Skeletal muscle satellite cell (primary cell): ENCODE measurements at regions not wholly inside any gene's neighbourhood (a gene's known extent, or its start where the extent isn't known, plus 50 kb on each side); places are given as distances from the start of the nearest gene placed in this dataset.

Experiments used
- H3K27me3 ChIP-seq: 2 replicates; pipeline ENCODE4 v1.7.0; 2013; ENCODE audit warnings: low read length; ENCODE audit not compliant: control insufficient read depth, insufficient read depth
- H3K36me3 ChIP-seq: 2 replicates; pipeline ENCODE4 v1.7.0; 2013; ENCODE audit warnings: mild to moderate bottlenecking, control low read depth, low read length; ENCODE audit not compliant: insufficient read depth
- H3K4me1 ChIP-seq: 2 replicates; pipeline ENCODE4 v1.7.0; 2013; ENCODE audit warnings: low read length; ENCODE audit not compliant: control insufficient read depth, insufficient read depth
- H3K4me2 ChIP-seq: 2 replicates; pipeline ENCODE4 v1.7.0; 2013; ENCODE audit warnings: mild to moderate bottlenecking, low read length
- H3K4me3 ChIP-seq: 2 replicates; pipeline ENCODE4 v1.7.0; 2013; ENCODE audit warnings: low read length
- H3K9ac ChIP-seq: 2 replicates; pipeline ENCODE4 v1.7.0; 2013; ENCODE audit warnings: mild to moderate bottlenecking, low read depth, low read length, moderate library complexity
- H3K9me3 ChIP-seq: replicated peaks from 2 replicates; pipeline ENCODE4 v1.7.0; 2013; ENCODE audit warnings: mild to moderate bottlenecking, control low read depth, low read length

DNA sequence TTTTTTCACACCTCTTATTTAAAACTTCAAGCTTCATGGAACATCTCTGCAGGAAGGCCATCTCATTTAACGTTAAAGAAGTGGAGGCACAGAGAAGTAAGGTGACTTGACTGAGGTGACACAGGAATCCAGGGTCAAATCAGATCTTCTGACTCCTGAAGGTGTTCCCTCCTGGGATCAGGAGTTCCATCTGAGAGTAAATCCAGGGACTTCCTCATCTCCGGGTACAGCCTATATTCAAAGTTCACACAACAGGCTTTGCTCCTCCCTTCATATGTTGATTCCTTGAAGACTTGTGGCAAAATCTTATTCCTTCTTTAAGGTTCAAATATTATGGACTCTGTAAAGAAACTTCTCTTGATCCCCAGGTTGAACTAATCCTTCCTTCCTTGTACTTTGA is 313.1 kb upstream of the CLINT1 start:
- Histone ChIP-seq H3K27me3 (peaks cover 16% of the 10 kb centered on the region), H3K9me3 (no peaks in the 10 kb centered on the region), H3K4me1 (no peaks in the 10 kb centered on the region), H3K36me3 (no peaks in the 10 kb centered on the region), H3K4me2 (no peak overlapping the region), H3K9ac (no peak overlapping the region), H3K4me3 (no peak overlapping the region)

- Histone ChIP-seq H3K4me1 (no peaks in the 10 kb centered on the region), H3K9me3 (no peaks in the 10 kb centered on the region), H3K4me2 (no peak overlapping the region), H3K4me3 (no peak overlapping the region), H3K36me3 (no peaks in the 10 kb centered on the region), H3K9ac (no peak overlapping the region), H3K27me3 (peaks cover 16% of the 10 kb centered on the region)
These were observed 311.6 kb upstream of the CLINT1 start for GRCh38 chr5:158170534-158170933.

DNA sequence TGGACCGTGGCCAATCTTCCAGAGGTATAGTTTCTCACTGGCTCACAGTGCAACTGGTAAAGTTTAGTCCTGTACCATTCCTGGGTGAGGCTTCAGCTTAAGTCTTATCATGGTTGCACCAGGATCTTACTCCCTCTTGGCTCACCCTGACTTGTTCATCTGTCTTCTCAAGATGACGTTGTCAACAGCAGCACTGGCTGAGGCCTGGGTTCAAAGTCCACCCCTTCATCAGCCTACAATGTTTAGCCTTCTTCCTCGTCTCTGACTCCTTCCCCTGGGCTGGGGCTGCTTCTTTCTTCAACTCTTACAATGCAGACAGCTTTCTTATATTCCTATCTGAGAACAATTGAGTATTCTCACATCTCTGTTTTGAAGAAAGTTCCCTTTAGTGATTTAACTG is 311.1 kb upstream of the CLINT1 start:
- H3K36me3 ChIP-seq, result no peaks in the 10 kb centered on the region
- H3K4me3 ChIP-seq, result no peak overlapping the region
- H3K27me3 ChIP-seq, result peaks cover 16% of the 10 kb centered on the region
- H3K4me1 ChIP-seq, result no peaks in the 10 kb centered on the region
- H3K9ac ChIP-seq, result no peak overlapping the region
- H3K4me2 ChIP-seq, result no peak overlapping the region
- no peaks in the 10 kb centered on the region for H3K9me3 ChIP-seq

GRCh38 chr5:158166424-158166823 is 307.5 kb upstream of the CLINT1 start:
- no peaks in the 10 kb centered on the region for H3K9me3 ChIP-seq
- no peaks in the 10 kb centered on the region for H3K36me3 ChIP-seq
- peaks cover 8% of the 10 kb centered on the region for H3K27me3 ChIP-seq
- H3K4me2 ChIP-seq, result no peak overlapping the region
- no peaks in the 10 kb centered on the region for H3K4me1 ChIP-seq
- H3K9ac ChIP-seq, result no peak overlapping the region
- no peak overlapping the region for H3K4me3 ChIP-seq

DNA sequence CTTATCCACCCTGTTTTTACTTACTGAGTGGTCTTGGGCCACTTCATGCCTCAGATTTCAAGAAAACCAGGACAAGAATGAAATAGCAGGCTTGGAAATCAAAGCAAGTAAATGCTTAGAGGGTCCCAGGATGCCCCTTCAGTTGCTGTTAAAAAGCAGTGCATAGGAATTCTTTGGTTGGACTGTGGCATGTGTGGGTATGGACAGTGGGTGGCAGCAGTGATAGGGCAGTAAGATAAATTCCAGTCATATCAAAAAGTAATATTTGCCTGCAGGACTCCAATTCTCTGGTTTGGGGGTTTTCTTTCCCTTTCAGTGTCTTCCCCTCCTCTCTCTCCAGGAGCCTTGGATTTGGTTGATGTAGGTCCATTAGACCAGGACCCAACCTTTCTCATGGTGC is 306.7 kb upstream of the CLINT1 start:
- H3K4me3 ChIP-seq, result no peak overlapping the region
- H3K9ac ChIP-seq, result no peak overlapping the region
- no peak overlapping the region for H3K4me2 ChIP-seq
- H3K4me1 ChIP-seq, result no peaks in the 10 kb centered on the region
- H3K36me3 ChIP-seq, result no peaks in the 10 kb centered on the region
- peaks cover 5% of the 10 kb centered on the region for H3K27me3 ChIP-seq
- no peaks in the 10 kb centered on the region for H3K9me3 ChIP-seq

- no peak overlapping the region for H3K9ac ChIP-seq
- no peak overlapping the region for H3K4me2 ChIP-seq
- H3K9me3 ChIP-seq, result no peaks in the 10 kb centered on the region
- H3K4me1 ChIP-seq, result no peaks in the 10 kb centered on the region
- peaks cover 5% of the 10 kb centered on the region for H3K27me3 ChIP-seq
- H3K36me3 ChIP-seq, result no peaks in the 10 kb centered on the region
- no peak overlapping the region for H3K4me3 ChIP-seq
These were observed 305.5 kb upstream of the CLINT1 start for GRCh38 chr5:158164296-158165047.

GRCh38 chr5:158163451-158164295 is 304.7 kb upstream of the CLINT1 start:
- H3K9ac ChIP-seq, result no peak overlapping the region
- H3K4me2 ChIP-seq, result no peak overlapping the region
- H3K27me3 ChIP-seq, result no peaks in the 10 kb centered on the region
- H3K36me3 ChIP-seq, result no peaks in the 10 kb centered on the region
- H3K4me3 ChIP-seq, result no peak overlapping the region
- no peaks in the 10 kb centered on the region for H3K4me1 ChIP-seq
- no peaks in the 10 kb centered on the region for H3K9me3 ChIP-seq

DNA sequence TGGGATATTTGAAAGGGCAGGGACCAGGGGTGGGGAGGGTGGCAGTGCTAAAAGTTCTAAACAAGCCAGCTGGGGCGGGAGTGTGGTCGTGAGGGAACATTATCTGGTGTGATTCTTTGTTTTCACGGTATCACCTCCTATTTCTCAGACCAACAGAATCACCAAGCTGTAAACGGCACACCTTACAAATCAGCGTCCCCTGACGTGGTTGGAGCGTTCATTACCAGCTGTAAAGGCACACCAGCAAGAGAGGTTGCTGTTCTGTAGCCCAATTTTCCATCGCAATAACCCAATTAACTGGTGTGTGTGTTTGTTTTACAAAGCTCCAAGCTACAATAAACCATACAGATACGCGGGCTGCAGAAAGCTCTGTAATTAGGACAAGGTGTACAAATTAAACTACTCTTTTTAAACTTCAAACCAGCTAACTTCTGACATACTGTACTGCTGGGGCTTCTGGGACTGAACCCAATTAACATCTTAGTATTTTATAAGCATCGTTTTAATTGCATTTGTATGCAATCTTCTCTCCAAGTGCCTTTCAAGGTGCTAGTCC is 303.6 kb upstream of the CLINT1 start:
- H3K27me3 ChIP-seq, result no peaks in the 10 kb centered on the region

DNA sequence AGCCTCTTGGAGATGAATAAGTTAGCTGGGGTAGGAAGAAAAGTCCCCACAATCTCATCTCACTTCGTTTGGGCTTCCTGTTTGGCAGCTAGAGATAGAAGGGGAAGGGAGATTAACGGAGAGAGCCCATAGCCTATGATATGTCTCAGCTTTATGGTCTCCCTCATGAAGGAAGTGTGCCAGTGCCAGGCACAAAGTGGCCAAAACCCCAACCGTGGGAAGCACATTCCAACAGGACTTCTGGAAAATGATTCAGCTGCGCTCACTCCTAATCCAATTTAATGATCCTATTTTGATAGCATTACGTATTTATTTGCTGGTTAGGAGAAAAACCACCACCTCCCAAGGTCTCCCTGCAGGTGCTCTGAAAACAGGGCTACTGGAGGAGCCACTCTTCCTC is 303.1 kb upstream of the CLINT1 start:
- no peaks in the 10 kb centered on the region for H3K36me3 ChIP-seq
- no peaks in the 10 kb centered on the region for H3K4me1 ChIP-seq
- no peak overlapping the region for H3K4me2 ChIP-seq
- no peaks in the 10 kb centered on the region for H3K9me3 ChIP-seq
- no peak overlapping the region for H3K9ac ChIP-seq
- no peak overlapping the region for H3K4me3 ChIP-seq
- no peaks in the 10 kb centered on the region for H3K27me3 ChIP-seq

More for the DNA sequence above, 303.6 kb upstream of the CLINT1 start:
- no peak overlapping the region for H3K4me2 ChIP-seq
- no peak overlapping the region for H3K9ac ChIP-seq
- no peaks in the 10 kb centered on the region for H3K36me3 ChIP-seq
- no peaks in the 10 kb centered on the region for H3K4me1 ChIP-seq
- no peaks in the 10 kb centered on the region for H3K9me3 ChIP-seq
- no peak overlapping the region for H3K4me3 ChIP-seq

DNA sequence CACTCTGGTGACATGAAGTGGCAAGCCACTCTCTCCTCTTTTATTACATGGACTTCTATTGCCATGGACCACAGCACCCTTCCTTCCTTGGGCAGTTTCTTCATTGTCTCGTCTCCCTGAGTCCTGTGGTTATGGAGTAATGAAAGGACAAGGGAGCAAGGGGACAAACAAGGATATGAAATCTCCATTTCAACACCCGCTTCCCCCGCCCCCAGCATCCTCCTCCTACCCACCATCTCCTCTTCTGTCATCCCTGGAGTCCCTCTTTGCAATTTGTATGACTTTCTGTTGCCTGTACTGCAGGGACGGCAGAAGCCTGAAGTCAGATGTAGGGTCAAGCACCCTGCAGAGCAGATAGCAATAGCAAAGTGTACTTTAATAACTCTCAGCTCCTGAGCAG is 300.7 kb upstream of the CLINT1 start:
- H3K4me1 ChIP-seq, result no peaks in the 10 kb centered on the region
- no peaks in the 10 kb centered on the region for H3K9me3 ChIP-seq
- H3K9ac ChIP-seq, result no peak overlapping the region
- peaks cover 4% of the 10 kb centered on the region for H3K27me3 ChIP-seq
- H3K36me3 ChIP-seq, result no peaks in the 10 kb centered on the region
- H3K4me2 ChIP-seq, result no peak overlapping the region
- H3K4me3 ChIP-seq, result no peak overlapping the region

GRCh38 chr5:158155811-158156505 is 297.0 kb upstream of the CLINT1 start:
- no peak overlapping the region for H3K9ac ChIP-seq
- no peaks in the 10 kb centered on the region for H3K9me3 ChIP-seq
- H3K4me1 ChIP-seq, result no peaks in the 10 kb centered on the region
- H3K36me3 ChIP-seq, result no peaks in the 10 kb centered on the region
- no peak overlapping the region for H3K4me2 ChIP-seq
- H3K27me3 ChIP-seq, result peaks cover 4% of the 10 kb centered on the region
- no peak overlapping the region for H3K4me3 ChIP-seq
